Stimulated activated CD8-positive, alpha-beta memory T cell treated with anti-CD3 and anti-CD28 coated beads, Interleukin-7, amount 100 ng/mL, for 1 hour (primary cell): ENCODE measurements at regions not wholly inside any gene's neighbourhood (a gene's known extent, or its start where the extent isn't known, plus 50 kb on each side); places are given as distances from the start of the nearest gene placed in this dataset.

Experiments
- DNase-seq, 2 donors: peaks; one replicate each; pipeline ENCODE4 v3.0.0-alpha.2; 2020; ENCODE audit warnings: low read depth in 2 of 2

GRCh38 chr3:188097791-188098190 is 56.2 kb upstream of the LPP start:
- DNase-seq, result no peak

- DNase-seq, result no peak
These were observed 54.0 kb upstream of the LPP start for GRCh38 chr3:188099907-188100306.

GRCh38 chr3:188102861-188103547 is 51.0 kb upstream of the LPP start:
- no peak for DNase-seq

GRCh38 chr3:188104050-188104449 is 49.9 kb upstream of the LPP start:
- DNase-seq, result no peak
